LNCAP (cell line): ENCODE measurements at regions not wholly inside any gene's neighbourhood (a gene's known extent, or its start where the extent isn't known, plus 50 kb on each side); places are given as distances from the start of the nearest gene placed in this dataset.

Source experiments
- TF ChIP-seq, protein P1 (sequence below): fragments of 450-650 bp; IDR thresholded peaks from 2 replicates; pipeline ENCODE4 v1.5.1; 2017; ENCODE audit warnings: mild to moderate bottlenecking

DNA sequence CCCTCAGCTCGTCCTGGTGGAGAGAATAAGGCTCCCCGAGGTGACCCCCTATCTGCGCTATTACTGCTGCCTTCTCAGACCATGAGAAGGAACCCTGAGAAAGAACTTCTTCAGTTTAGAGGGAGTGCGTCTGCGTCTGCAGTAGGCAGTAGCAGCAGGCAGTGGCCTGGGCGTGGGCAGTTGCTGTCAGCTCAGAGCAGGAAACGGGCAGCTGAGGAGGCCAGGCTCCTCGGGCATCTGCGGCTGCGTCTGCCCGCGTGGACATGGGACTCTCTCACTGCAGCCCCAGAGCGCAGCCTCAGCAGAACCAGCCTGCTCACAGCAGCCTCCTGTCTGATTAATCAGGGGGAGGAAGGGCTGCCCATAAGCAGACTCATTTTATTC lies 49.8 kb upstream of the FCN1 start:
- TF ChIP-seq, protein P1, sequence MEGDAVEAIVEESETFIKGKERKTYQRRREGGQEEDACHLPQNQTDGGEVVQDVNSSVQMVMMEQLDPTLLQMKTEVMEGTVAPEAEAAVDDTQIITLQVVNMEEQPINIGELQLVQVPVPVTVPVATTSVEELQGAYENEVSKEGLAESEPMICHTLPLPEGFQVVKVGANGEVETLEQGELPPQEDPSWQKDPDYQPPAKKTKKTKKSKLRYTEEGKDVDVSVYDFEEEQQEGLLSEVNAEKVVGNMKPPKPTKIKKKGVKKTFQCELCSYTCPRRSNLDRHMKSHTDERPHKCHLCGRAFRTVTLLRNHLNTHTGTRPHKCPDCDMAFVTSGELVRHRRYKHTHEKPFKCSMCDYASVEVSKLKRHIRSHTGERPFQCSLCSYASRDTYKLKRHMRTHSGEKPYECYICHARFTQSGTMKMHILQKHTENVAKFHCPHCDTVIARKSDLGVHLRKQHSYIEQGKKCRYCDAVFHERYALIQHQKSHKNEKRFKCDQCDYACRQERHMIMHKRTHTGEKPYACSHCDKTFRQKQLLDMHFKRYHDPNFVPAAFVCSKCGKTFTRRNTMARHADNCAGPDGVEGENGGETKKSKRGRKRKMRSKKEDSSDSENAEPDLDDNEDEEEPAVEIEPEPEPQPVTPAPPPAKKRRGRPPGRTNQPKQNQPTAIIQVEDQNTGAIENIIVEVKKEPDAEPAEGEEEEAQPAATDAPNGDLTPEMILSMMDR = no peak

DNA sequence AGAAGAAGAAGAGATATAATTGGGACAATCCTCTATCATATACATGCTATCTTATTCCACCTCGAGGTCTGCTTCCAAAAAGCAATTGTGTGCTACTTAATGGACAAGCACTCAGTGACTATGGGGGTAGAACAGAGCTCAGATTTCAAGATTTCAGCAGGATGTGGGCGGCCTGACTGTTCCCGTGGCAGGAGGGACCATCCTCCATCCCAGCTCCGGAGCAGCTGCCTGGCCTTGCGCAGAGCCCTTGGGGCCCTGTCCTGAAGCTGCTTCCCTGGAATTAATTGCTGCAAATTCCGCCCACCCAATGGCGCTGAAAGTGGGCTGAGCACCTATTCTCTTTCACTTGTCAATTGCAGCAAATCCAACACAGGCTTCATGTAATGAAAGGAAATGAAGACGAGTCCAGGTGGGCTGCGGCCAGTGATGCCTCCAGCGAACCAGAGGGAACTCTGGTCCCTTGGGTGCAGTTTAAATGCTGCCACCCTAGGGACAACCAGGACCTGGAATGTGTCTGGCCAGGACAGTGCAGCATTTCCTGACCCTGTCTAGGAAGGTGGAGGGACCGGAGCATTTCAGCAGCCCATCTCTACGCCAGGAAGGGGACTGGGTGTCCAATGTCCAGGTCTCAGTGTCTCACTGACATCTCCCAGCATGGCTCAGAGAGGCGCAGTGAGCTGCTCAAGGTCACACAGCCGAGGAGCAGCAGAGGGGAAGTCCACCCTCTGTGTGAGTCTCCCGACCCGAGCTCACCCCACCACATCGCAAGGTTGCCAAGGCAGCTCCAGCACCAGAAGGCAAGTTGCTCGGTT lies 50.5 kb upstream of the FCN1 start:
- TF ChIP-seq, protein P1 = no peak

DNA sequence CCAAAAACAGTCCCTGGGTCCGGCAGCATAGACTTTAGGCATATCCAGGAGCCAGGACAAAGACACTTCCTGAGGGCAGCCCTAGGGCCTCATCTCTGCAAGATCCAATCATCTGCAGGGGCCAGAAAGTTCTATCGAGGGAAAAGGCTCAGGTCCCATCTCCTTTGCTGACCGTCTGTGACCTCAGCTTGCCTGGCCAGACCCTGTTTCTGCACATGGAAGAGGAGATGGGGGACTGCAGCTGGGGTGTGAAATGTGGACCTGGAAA lies 51.0 kb upstream of the FCN1 start:
- TF ChIP-seq, protein P1 = no peak

DNA sequence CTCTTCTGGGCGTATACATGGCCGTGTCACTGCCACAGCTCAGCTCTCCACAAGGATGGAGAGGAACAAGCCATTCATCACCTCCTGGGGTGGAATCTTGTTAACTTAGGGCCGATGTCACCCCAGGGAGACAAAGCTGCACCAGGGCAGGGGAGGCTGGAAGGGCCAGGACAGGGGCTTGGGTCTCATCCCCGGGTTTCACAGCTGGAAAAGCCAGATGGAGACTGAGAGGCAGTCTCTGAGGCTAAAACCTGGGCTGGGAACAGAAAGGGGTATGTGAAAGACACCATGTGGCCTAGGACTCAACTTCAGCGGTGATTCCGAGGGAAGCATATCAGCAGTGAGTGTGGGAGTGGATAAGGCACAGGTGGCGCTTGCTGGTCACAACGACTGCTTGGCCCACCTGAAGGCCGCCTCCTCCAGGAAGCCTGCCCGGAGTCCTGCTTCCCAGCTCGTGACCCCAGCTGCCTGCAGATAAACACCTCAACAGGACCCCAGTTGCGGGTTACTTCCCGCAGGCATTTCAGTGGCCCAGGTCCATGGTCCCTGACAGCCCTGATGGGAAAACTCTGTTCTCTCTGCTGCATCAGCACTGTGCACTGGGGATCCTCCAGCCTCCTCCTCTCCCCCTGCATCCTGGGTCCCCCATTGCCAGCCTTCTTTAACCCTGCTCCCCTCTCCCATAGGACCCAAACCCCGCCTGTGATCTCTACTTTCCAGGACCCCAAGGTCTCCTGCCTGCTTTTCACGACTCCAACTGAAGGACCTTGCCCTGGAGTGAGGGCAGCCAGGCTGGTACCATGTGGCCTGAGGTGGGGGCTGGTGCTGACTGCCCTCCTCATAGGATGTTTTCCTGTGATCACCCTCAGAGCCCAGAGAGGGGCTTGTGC lies 51.7 kb upstream of the FCN1 start:
- TF ChIP-seq, protein P1 = no peak

DNA sequence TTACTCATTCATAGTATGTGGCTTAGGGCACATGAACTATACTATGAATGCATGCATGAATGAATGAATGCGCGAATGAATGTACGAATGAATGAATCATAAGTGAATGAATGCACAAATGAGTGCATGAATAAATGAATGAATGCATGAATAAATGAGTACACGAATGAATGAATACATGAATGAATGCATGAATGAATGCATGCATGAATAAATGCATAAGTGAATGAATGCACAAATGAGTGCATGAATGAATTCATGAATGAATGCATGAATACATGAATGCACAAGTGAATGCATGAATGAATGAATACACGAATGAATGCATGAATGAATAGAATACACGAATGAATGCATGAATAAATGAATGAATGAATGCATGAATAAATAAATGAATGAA lies 52.5 kb upstream of the FCN1 start:
- TF ChIP-seq, protein P1 = no peak

DNA sequence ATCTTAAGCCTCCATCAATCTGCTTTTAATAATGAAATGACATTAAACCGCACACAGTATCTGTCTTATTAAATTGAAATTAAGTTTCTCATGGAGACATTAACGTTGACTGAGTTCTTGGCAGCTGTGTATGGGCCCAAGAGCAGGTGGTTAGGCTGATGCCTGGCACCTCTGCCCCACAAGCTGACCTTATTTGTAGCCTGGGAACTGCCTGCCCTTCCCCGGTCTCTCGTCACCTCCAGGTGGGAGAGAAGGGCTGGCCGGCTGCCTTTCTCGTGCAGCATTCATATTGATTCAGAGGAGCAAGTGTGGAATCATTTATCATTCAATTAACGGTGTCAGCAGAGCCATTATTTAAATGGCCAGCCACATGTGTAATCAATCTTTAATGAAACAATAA lies 53.0 kb upstream of the FCN1 start:
- TF ChIP-seq, protein P1 = no peak

DNA sequence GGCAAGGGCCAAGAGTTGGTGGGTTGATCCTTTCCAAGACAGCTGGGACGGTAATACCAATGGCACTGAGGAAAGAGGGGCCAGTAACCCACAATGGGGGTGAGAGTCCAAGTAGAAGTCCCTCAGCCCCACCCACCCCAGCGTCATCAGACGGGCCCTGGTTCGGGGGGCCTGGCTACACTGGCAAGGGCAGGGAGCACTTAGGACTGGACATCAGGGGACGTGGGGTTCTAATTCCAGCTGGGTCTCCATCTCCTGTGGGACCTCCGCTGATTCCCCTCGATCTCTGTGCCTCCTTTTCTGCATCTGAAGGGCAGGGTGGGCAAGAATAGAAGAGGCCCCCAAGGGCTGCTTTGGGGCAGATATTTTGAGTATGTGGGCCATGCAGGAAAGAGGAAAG lies 53.5 kb upstream of the FCN1 start:
- TF ChIP-seq, protein P1 = no peak
